HEK293T (cell line): ENCODE measurements at regions not wholly inside any gene's neighbourhood (a gene's known extent, or its start where the extent isn't known, plus 50 kb on each side); places are given as distances from the start of the nearest gene placed in this dataset.

Experiments used
- CTCF ChIA-PET: fragments of 350-600 bp; formaldehyde crosslinking; extraction: SDS; loops from one replicate; lab custom pipeline; 2021; ENCODE audit warnings: antibody characterized with exemption, inconsistent platforms; lab: Yijun Ruan, JAX
- POLR2A ChIA-PET: fragments of 350-600 bp; formaldehyde crosslinking; extraction: SDS; loops from one replicate; lab custom pipeline; 2020; ENCODE audit warnings: antibody characterized with exemption, inconsistent platforms; lab: Yijun Ruan, JAX
- DNase-seq: peaks from one replicate; pipeline ENCODE4 v3.0.0; 2012; ENCODE audit warnings: mixed read lengths; ENCODE audit errors: extremely low spot score
- ARNT ChIP-seq: fragments of 450-650 bp; IDR thresholded peaks from 2 replicates; pipeline ENCODE4 v1.6.1; 2017; ENCODE audit warnings: mild to moderate bottlenecking
- BHLHE40 ChIP-seq: fragments of 450-650 bp; IDR thresholded peaks from 2 replicates; pipeline ENCODE4 v1.6.1; 2016; ENCODE audit warnings: mild to moderate bottlenecking, moderate library complexity, borderline replicate concordance
- CTBP1 ChIP-seq: fragments of 450-650 bp; IDR thresholded peaks from 2 replicates; pipeline ENCODE4 v1.6.1; 2016; ENCODE audit warnings: borderline replicate concordance
- ELF4 ChIP-seq: fragments of 450-650 bp; IDR thresholded peaks from 2 replicates; pipeline ENCODE4 v1.6.1; 2017; ENCODE audit warnings: antibody characterized with exemption
- FOXA1 ChIP-seq: fragments of 450-650 bp; IDR thresholded peaks from 2 replicates; pipeline ENCODE4 v1.6.1; 2016; ENCODE audit warnings: mild to moderate bottlenecking
- FOXK2 ChIP-seq: fragments of 450-650 bp; IDR thresholded peaks from 2 replicates; pipeline ENCODE4 v1.6.1; 2016; ENCODE audit warnings: mild to moderate bottlenecking
- FOXM1 ChIP-seq: fragments of 450-650 bp; IDR thresholded peaks from 2 replicates; pipeline ENCODE4 v1.6.1; 2017; ENCODE audit warnings: mild to moderate bottlenecking, borderline replicate concordance
- HDGF ChIP-seq: fragments of 450-650 bp; IDR thresholded peaks from 2 replicates; pipeline ENCODE4 v1.6.1; 2017; ENCODE audit warnings: antibody characterized with exemption, borderline replicate concordance
- L3MBTL2 ChIP-seq: fragments of 450-650 bp; conservative IDR thresholded peaks from 2 replicates; pipeline ENCODE4 v1.6.1; 2016; ENCODE audit warnings: mild to moderate bottlenecking
- LEF1 ChIP-seq: fragments of 450-650 bp; IDR thresholded peaks from 2 replicates; pipeline ENCODE4 v1.6.1; 2017; ENCODE audit warnings: mild to moderate bottlenecking, borderline replicate concordance
- NFRKB ChIP-seq: fragments of 450-650 bp; IDR thresholded peaks from 2 replicates; pipeline ENCODE4 v1.6.1; 2016; ENCODE audit warnings: mild to moderate bottlenecking, moderate library complexity
- SP1 ChIP-seq: fragments of 450-650 bp; IDR thresholded peaks from 2 replicates; pipeline ENCODE4 v1.6.1; 2017
- SUZ12 ChIP-seq: fragments of 450-650 bp; IDR thresholded peaks from 2 replicates; pipeline ENCODE4 v1.6.1; 2016; ENCODE audit warnings: mild to moderate bottlenecking
- TARDBP ChIP-seq: fragments of 450-650 bp; IDR thresholded peaks from 2 replicates; pipeline ENCODE4 v1.6.1; 2016
- ZNF384 ChIP-seq: fragments of 450-650 bp; IDR thresholded peaks from 2 replicates; pipeline ENCODE4 v1.6.1; 2016
- TF ChIP-seq, protein P1 (sequence below): fragments of 450-650 bp; IDR thresholded peaks from 2 replicates; pipeline ENCODE4 v1.6.1; 2016

- DNase-seq, result no peak
- ChIA-PET CTCF (no interaction called here), POLR2A (interaction anchor here (1.7 kb wide), 1 partner anchor 17 kb away, joined by 4 read pairs; no protein-coding TSS in a partner anchor)
- TF ChIP-seq TARDBP (no peak), CTBP1 (no peak), LEF1 (no peak), ZNF384 (no peak), FOXK2 (no peak), L3MBTL2 (no peak), BHLHE40 (no peak), FOXA1 (no peak), FOXM1 (no peak), HDGF (no peak), SP1 (no peak), SUZ12 (no peak), NFRKB (no peak), ELF4 (no peak), ARNT (no peak)
- TF ChIP-seq, protein P1, sequence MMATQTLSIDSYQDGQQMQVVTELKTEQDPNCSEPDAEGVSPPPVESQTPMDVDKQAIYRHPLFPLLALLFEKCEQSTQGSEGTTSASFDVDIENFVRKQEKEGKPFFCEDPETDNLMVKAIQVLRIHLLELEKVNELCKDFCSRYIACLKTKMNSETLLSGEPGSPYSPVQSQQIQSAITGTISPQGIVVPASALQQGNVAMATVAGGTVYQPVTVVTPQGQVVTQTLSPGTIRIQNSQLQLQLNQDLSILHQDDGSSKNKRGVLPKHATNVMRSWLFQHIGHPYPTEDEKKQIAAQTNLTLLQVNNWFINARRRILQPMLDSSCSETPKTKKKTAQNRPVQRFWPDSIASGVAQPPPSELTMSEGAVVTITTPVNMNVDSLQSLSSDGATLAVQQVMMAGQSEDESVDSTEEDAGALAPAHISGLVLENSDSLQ, result no peak
Observed at GRCh38 chr5:173735691-173736090, 119.2 kb upstream of the BOD1 start.

DNA sequence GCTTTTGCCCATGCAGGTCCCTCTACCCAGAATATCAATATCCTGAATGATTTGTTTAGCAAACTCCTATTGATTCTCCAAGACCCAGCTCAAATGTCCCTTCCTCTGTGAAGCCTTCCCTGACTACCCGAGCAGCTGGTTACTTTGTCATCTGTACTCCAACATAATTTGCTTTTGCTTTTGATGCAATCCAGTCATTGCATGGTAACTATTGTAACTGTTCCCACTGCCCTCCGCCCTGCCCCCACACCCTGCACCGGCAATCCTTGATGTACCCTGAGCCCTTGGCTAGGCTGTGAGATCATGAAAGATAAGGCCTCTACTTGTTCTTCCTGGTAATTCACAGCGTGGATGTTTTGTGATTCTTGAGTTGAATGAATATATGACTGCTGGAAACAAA lies 119.9 kb upstream of the BOD1 start:
- no peak for TF ChIP-seq FOXA1
- TF ChIP-seq ARNT, result no peak
- no peak for TF ChIP-seq FOXM1
- no peak for TF ChIP-seq ZNF384
- no peak for TF ChIP-seq SUZ12
- no peak for TF ChIP-seq BHLHE40
- no peak for TF ChIP-seq HDGF
- TF ChIP-seq LEF1, result no peak
- no peak for TF ChIP-seq CTBP1
- no peak for TF ChIP-seq SP1
- no peak for TF ChIP-seq TARDBP
- TF ChIP-seq NFRKB, result no peak
- TF ChIP-seq ELF4, result no peak
- TF ChIP-seq FOXK2, result no peak
- ChIA-PET POLR2A (interaction anchor here (1.7 kb wide), 1 partner anchor 17 kb away, joined by 4 read pairs; no protein-coding TSS in a partner anchor), CTCF (no interaction called here)
- no peak for DNase-seq

DNA sequence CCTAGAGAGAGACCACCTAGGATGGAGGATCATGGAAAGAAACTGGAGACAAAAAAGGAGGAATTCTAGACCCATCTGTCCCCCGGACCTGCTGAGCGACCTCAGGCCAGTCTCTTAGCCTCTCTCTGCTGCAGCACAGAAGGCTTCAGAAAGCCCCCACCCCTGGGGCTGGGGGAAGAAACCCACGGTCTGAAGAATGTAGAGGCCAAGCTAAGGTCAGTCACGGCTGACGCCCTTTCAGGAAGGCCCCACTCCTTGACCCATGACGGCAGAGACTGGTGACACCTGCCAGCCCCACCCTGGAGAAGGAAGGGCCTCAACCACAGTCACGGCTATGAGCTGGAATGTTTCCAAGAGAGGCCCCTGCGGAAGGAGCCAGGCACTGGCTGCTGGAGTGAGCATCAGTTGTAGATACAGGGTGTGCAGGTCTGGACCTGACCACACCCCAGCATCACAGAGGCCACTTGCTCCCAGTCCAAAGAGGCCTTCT lies 120.5 kb upstream of the BOD1 start:
- no peak for DNase-seq
- ChIA-PET CTCF (no interaction called here), POLR2A (no interaction called here)
- no peak for TF ChIP-seq CTBP1
- TF ChIP-seq SP1, result no peak
- no peak for TF ChIP-seq ARNT
- TF ChIP-seq FOXM1, result no peak
- no peak for TF ChIP-seq BHLHE40

DNA sequence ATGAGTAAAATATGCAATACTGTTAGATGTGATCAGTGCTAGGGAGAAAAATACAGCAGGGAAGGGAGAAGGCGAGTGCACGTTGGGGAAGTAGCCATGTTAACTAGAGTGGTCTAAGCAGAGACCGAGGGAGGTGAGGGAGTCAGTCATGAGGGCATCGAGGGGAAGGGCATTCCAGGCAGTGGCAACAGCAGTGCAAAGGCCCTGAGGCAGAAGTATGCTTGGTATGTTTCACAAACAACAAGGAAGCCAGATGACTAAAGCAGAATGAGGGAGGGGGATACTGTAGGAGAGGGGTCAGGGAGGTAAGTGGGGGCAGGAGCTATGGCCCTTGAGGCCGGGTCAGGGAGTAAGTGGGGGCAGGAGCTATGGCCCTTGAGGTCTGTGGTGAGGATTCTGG lies 123.3 kb upstream of the BOD1 start:
- POLR2A ChIA-PET, result no interaction called here

GRCh38 chr5:173740400-173740799 lies 124.0 kb upstream of the BOD1 start:
- TF ChIP-seq ELF4 (no peak), CTBP1 (no peak), TARDBP (no peak), ZNF384 (no peak), SUZ12 (no peak), L3MBTL2 (no peak), LEF1 (no peak), HDGF (no peak), BHLHE40 (no peak), NFRKB (no peak), FOXA1 (no peak), FOXM1 (no peak), FOXK2 (no peak), SP1 (no peak), ARNT (no peak)
- TF ChIP-seq, protein P1, result no peak
- DNase-seq, result no peak
- POLR2A ChIA-PET, result no interaction called here
- CTCF ChIA-PET, result interaction anchor here (0.6 kb wide), 1 partner anchor 112 kb away, joined by 3 read pairs; no protein-coding TSS in a partner anchor

More for the DNA sequence above, 123.3 kb upstream of the BOD1 start:
- TF ChIP-seq L3MBTL2 (no peak), BHLHE40 (no peak), ELF4 (no peak), NFRKB (no peak), ZNF384 (no peak), TARDBP (no peak), LEF1 (no peak), ARNT (no peak), FOXM1 (no peak), FOXA1 (no peak), FOXK2 (no peak), SP1 (no peak), CTBP1 (no peak)
- TF ChIP-seq, protein P1, result no peak
- CTCF ChIA-PET, result interaction anchor here (0.6 kb wide), 1 partner anchor 111 kb away, joined by 3 read pairs; no protein-coding TSS in a partner anchor
- no peak for DNase-seq

DNA sequence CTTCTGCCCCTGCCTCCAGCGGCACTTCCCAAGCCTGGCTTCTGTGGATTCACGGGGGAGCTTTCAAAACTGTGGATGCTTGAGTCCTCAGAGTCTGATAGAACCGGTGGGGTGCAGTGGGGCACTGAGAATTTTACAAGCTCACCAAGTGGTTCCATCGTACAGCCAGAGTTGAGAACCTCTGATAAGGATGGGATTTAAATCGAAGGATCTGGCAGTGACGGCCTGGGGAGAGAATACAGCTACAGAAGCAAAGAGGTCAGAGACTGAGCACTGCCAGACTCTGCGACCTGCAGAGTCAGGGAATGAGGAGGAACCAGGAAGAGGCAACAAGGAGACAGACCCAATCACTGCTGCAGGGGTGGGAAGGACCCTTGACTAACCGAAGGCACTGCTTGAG lies 124.6 kb upstream of the BOD1 start:
- no peak for DNase-seq
- TF ChIP-seq FOXK2 (no peak), FOXM1 (no peak), HDGF (no peak), ZNF384 (no peak), NFRKB (no peak), TARDBP (no peak), SUZ12 (no peak), ARNT (no peak), LEF1 (no peak), FOXA1 (no peak), ELF4 (no peak), BHLHE40 (no peak)
- TF ChIP-seq, protein P1, result no peak
- CTCF ChIA-PET, result no interaction called here
- POLR2A ChIA-PET, result no interaction called here
